K562 (cell line): ENCODE measurements at regions not wholly inside any gene's neighbourhood (a gene's known extent, or its start where the extent isn't known, plus 50 kb on each side); places are given as distances from the start of the nearest gene placed in this dataset.

ENCODE experiments used
- ATAC-seq: fragments of 200-7000 bp; cut with Tn5 transposase; 3 replicates; pipeline ENCODE4 v1.9.1; 2020; ENCODE audit warnings: moderate library complexity
- BruUV-seq: library from RNA; stranded (reverse); fragments of 400-500 nt; replicated peaks from 2 replicates; lab custom pipeline; 2021; lab: Mats Ljungman, UMichigan
- CTCF ChIA-PET: fragments of 300-600 bp; formaldehyde crosslinking; extraction: SDS; loops from one replicate; lab custom pipeline; 2021; ENCODE audit warnings: low intra/inter-chr PET ratio; lab: Yijun Ruan, JAX
- POLR2A ChIA-PET: fragments of 300-600, 350-650 bp; sonication (Branson Sonifier 250); formaldehyde crosslinking; extraction: SDS; loops from one replicate; lab custom pipeline; 2021; ENCODE audit warnings: antibody characterized with exemption, inconsistent platforms; lab: Yijun Ruan, JAX
- DNase-seq, 4 experiments: peaks; one replicate each; pipeline versions ENCODE4 v3.0.0 to v3.0.0-alpha.2; 2011 to 2018; ENCODE audit warnings: low spot score in 3 of 4, mixed read lengths in 3 of 4; ENCODE audit errors: extremely low read depth in 1 of 4
- FAIRE-seq: peaks from 2 replicates; lab custom pipeline; 2011; peaks lifted over from hg19 to GRCh38; lab: Jason Lieb, UNC
- H2AFZ ChIP-seq: 2 replicates; pipeline ENCODE4 v1.6.0; 2011; ENCODE audit warnings: low read depth, low read length, control low read depth, inconsistent platforms
- H3K27ac ChIP-seq: fragments of 200-600 bp; 3 replicates; pipeline ENCODE4 v1.8.0; 2011; ENCODE audit warnings: low read depth, mild to moderate bottlenecking, control low read depth, inconsistent platforms, low read length, moderate library complexity, mixed read lengths; ENCODE audit errors: extremely low read depth
- H3K27me3 ChIP-seq, 2 experiments: fragments of 300-600 bp in 1 of 2; 2 replicates in 1 of 2; 3 replicates in 1 of 2; pipeline versions ENCODE4 v1.6.0 to v1.8.0; 2011; ENCODE audit warnings: inconsistent platforms in 2 of 2, low read length in 2 of 2, mild to moderate bottlenecking in 1 of 2, mixed read lengths in 1 of 2, moderate library complexity in 1 of 2; ENCODE audit not compliant: control insufficient read depth in 2 of 2, insufficient read depth in 2 of 2
- H3K36me3 ChIP-seq: fragments of 300-600 bp; 3 replicates; pipeline ENCODE4 v1.8.0; 2011; ENCODE audit warnings: mild to moderate bottlenecking, low read length, inconsistent platforms; ENCODE audit not compliant: control insufficient read depth, insufficient read depth
- H3K4me1 ChIP-seq, 2 experiments: fragments of 200-600 bp in 1 of 2; replicated peaks in 1 of 2; 2 replicates in 1 of 2; 3 replicates in 1 of 2; pipeline versions ENCODE4 v1.5.1 to v1.8.0; 2011; ENCODE audit warnings: inconsistent platforms in 2 of 2, low read length in 2 of 2, mild to moderate bottlenecking in 1 of 2, mixed read lengths in 1 of 2, moderate library complexity in 1 of 2; ENCODE audit not compliant: control insufficient read depth in 2 of 2, insufficient read depth in 2 of 2
- H3K4me2 ChIP-seq: 2 replicates; pipeline ENCODE4 v1.6.1; 2011; ENCODE audit warnings: low read length, control low read depth, inconsistent platforms, mixed read lengths; ENCODE audit not compliant: insufficient read depth
- H3K4me3 ChIP-seq: fragments of 200-600 bp; sonication (generic), shearing (Covaris generic); 2 replicates; pipeline ENCODE4 v1.5.1; 2016; ENCODE audit warnings: control low read depth, inconsistent platforms
- H3K79me2 ChIP-seq: fragments of 200-600 bp; 3 replicates; pipeline ENCODE4 v1.8.0; 2011; ENCODE audit warnings: low read length, inconsistent platforms; ENCODE audit not compliant: control insufficient read depth, insufficient read depth
- H3K9ac ChIP-seq, 2 experiments: 2 replicates each; pipeline versions ENCODE4 v1.6.0 to v1.6.1; 2011; ENCODE audit warnings: low read depth in 2 of 2, low read length in 2 of 2, control low read depth in 1 of 2, inconsistent platforms in 1 of 2, mild to moderate bottlenecking in 1 of 2, mixed read lengths in 1 of 2; ENCODE audit not compliant: insufficient read depth in 1 of 2
- H3K9me1 ChIP-seq: one replicate; pipeline ENCODE4 v1.6.0; 2011; ENCODE audit warnings: inconsistent platforms, mild to moderate bottlenecking, low read length, moderate library complexity; ENCODE audit not compliant: control insufficient read depth, insufficient read depth
- H3K9me3 ChIP-seq: replicated peaks from 2 replicates; pipeline ENCODE4 v1.5.1; 2011; ENCODE audit warnings: low read depth, low read length, inconsistent platforms; ENCODE audit not compliant: control insufficient read depth, insufficient read depth
- H4K20me1 ChIP-seq: replicated peaks from 2 replicates; pipeline ENCODE4 v1.6.1; 2011; ENCODE audit warnings: low read length, inconsistent platforms, mixed read lengths; ENCODE audit not compliant: control insufficient read depth, insufficient read depth
- ESRRA ChIP-seq: fragments of 450-650 bp; IDR thresholded peaks from 2 replicates; pipeline ENCODE4 v1.6.1; 2014; ENCODE audit warnings: low read depth, mild to moderate bottlenecking, moderate library complexity, borderline replicate concordance
- FIP1L1 ChIP-seq: fragments of 200-400 bp; formaldehyde crosslinking; IDR thresholded peaks from 2 replicates; pipeline ENCODE4 v1.6.1; 2018; ENCODE audit warnings: mild to moderate bottlenecking, low read depth, low read length; ENCODE audit not compliant: poor library complexity, severe bottlenecking
- HMG20A ChIP-seq: fragments of 450-650 bp; formaldehyde crosslinking; conservative IDR thresholded peaks from 2 replicates; pipeline ENCODE4 v1.4.0; 2020; ENCODE audit warnings: mild to moderate bottlenecking, mixed read lengths
- POLR3A ChIP-seq: IDR thresholded peaks from 2 replicates; pipeline ENCODE4 v1.6.1; 2011; ENCODE audit warnings: borderline replicate concordance, mild to moderate bottlenecking, moderate library complexity; ENCODE audit not compliant: insufficient read length, insufficient read depth; ENCODE audit errors: extremely low read depth
- SNRNP70 ChIP-seq: fragments of 200-400 bp; formaldehyde crosslinking; optimal IDR thresholded peaks from 2 replicates; pipeline ENCODE3; 2017; ENCODE audit warnings: low read depth, low read length
- SRSF1 ChIP-seq: fragments of 200-400 bp; formaldehyde crosslinking; IDR thresholded peaks from 2 replicates; pipeline ENCODE4 v1.6.1; 2017; ENCODE audit warnings: mild to moderate bottlenecking, low read depth, low read length, moderate library complexity
- TOE1 ChIP-seq, 2 experiments: fragments of 450-650 bp in 1 of 2; sonication (generic) in 1 of 2; formaldehyde crosslinking in 1 of 2; IDR thresholded peaks; 2 replicates each; pipeline versions ENCODE4 v1.7.1 to v1.8.0; 2016 to 2022; ENCODE audit warnings: borderline replicate concordance in 2 of 2, mild to moderate bottlenecking in 2 of 2, antibody characterized with exemption in 1 of 2, inconsistent platforms in 1 of 2, low read depth in 1 of 2, missing genetic modification reagents in 1 of 2, moderate library complexity in 1 of 2
- ZNF766 ChIP-seq: fragments of 200-800 bp; sonication (Bioruptor generic); conservative IDR thresholded peaks from 2 replicates; pipeline ENCODE4 v1.6.1; 2016; ENCODE audit warnings: missing genetic modification characterization, missing compliant biosample characterization
- WGBS: fragments of 100-300 bp; shearing (Covaris generic); methylation state at CpG from one replicate; pipeline ENCODE4 v1.1.6; 2016; ENCODE audit warnings: low coverage, mixed read lengths; ENCODE audit not compliant: insufficient coverage; ENCODE audit errors: missing lambda C conversion rate; 5-methylcytosine and 5-hydroxymethylcytosine counted together
- in situ Hi-C: fragments of 300-500 bp; cut with MboI; formaldehyde crosslinking; loops from 4 replicates; pipeline ENCODE4 v1.15.0; 2018; ENCODE audit warnings: inconsistent platforms, mixed read lengths
- intact Hi-C: fragments of 100-400 bp; cut with micrococcal nuclease; formaldehyde crosslinking; loops from 2 replicates; pipeline ENCODE4 v1.14.2; 2022
- TF ChIP-seq, protein P1 (sequence below): sonication (generic); formaldehyde crosslinking; IDR thresholded peaks from 2 replicates; pipeline ENCODE4 v1.8.0; 2022; ENCODE audit warnings: mild to moderate bottlenecking, missing genetic modification reagents

GRCh38 chr5:28430565-28431178 is 1392.3 kb upstream of the CDH9 start:
- TF ChIP-seq, protein P1, sequence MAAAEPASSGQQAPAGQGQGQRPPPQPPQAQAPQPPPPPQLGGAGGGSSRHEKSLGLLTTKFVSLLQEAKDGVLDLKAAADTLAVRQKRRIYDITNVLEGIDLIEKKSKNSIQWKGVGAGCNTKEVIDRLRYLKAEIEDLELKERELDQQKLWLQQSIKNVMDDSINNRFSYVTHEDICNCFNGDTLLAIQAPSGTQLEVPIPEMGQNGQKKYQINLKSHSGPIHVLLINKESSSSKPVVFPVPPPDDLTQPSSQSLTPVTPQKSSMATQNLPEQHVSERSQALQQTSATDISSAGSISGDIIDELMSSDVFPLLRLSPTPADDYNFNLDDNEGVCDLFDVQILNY (CRISPR knock-in tag): no peak
- TF ChIP-seq HMG20A: no peak
- TF ChIP-seq ESRRA: no peak
- no peak for TF ChIP-seq SRSF1
- no peak for TF ChIP-seq ZNF766
- TF ChIP-seq POLR3A: no peak
- no peak for TF ChIP-seq FIP1L1
- no peak for TF ChIP-seq TOE1 (IDR thresholded peaks at IDR 0.05; ENCODE audit: borderline replicate concordance)
- TF ChIP-seq TOE1 (CRISPR knock-in tag; IDR thresholded peaks at IDR 0.05; ENCODE audit: borderline replicate concordance, low read depth): no peak
- no peak for TF ChIP-seq SNRNP70
- TF ChIP-seq, all 486 proteins: peak for 0
- no peak overlapping the region for H3K27ac ChIP-seq
- H2AFZ ChIP-seq: no peak overlapping the region
- DNase-seq (no peak), ATAC-seq (no peak), FAIRE-seq (no peak)
- intact Hi-C loops: no loop called here
- H3K9me1 ChIP-seq: no peaks in the 10 kb centered on the region
- WGBS: 0% methylated on average over 5 of the region's 5 CpGs
- H3K27me3 ChIP-seq: no peaks in the 10 kb centered on the region
- no peaks in the 10 kb centered on the region for H3K4me1 ChIP-seq
- POLR2A ChIA-PET: no interaction called here
- no peaks in the 10 kb centered on the region for H3K36me3 ChIP-seq
- H3K4me2 ChIP-seq: no peak overlapping the region
- no peaks in the 10 kb centered on the region for H4K20me1 ChIP-seq
- in situ Hi-C loops: no loop called here
- no peaks in the 10 kb centered on the region for H3K79me2 ChIP-seq
- H3K9ac ChIP-seq: no peak overlapping the region
- no TSS peak for BruUV-seq
- 0 out of 2 replicates have a peak, but pooled peaks cover 3% of the 10 kb centered on the region for H3K9me3 ChIP-seq
- CTCF ChIA-PET: no interaction called here
- H3K4me3 ChIP-seq: no peak overlapping the region
